ENCODE measurements at regions not wholly inside any gene's neighbourhood (a gene's known extent, or its start where the extent isn't known, plus 50 kb on each side); places are given as distances from the start of the nearest gene placed in this dataset.

- no CpG with 5 or more reads among the region's 8 CpGs for WGBS, 2 experiments (ENCODE audit: extremely low coverage in 2 of 2, insufficient read length in 1 of 2)
- H3K56ac ChIP-seq (ENCODE audit: extremely low read depth, insufficient read depth, low read length): no peak overlapping the region
- H2AK5ac ChIP-seq (ENCODE audit: low read depth, low read length): no peak overlapping the region
- H3K9ac ChIP-seq (ENCODE audit: low read depth, low read length): no peak overlapping the region
- H3K27ac ChIP-seq (ENCODE audit: insufficient read depth, low read length): no peak overlapping the region
- no peak for ATAC-seq (ENCODE audit: low read depth)
- no peak overlapping the region for H2BK5ac ChIP-seq (ENCODE audit: low read depth, low read length, poor library complexity, severe bottlenecking)
- no peak overlapping the region for H3K4me2 ChIP-seq (ENCODE audit: low read depth, low read length)
- no peak overlapping the region for H2AFZ ChIP-seq (replicated peaks; ENCODE audit: low read length, poor library complexity)
- BruUV-seq (replicated peaks): no TSS peak
- TF ChIP-seq, protein P1, sequence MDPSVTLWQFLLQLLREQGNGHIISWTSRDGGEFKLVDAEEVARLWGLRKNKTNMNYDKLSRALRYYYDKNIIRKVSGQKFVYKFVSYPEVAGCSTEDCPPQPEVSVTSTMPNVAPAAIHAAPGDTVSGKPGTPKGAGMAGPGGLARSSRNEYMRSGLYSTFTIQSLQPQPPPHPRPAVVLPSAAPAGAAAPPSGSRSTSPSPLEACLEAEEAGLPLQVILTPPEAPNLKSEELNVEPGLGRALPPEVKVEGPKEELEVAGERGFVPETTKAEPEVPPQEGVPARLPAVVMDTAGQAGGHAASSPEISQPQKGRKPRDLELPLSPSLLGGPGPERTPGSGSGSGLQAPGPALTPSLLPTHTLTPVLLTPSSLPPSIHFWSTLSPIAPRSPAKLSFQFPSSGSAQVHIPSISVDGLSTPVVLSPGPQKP (IDR thresholded peaks at IDR 0.05; ENCODE audit: borderline replicate concordance, low read depth, low read length): no peak
- no peak for TF ChIP-seq RAD21 (IDR thresholded peaks at IDR 0.05; ENCODE audit: low read length)
- no peak for TF ChIP-seq FOS (IDR thresholded peaks at IDR 0.05; ENCODE audit: low read depth, low read length)
- TF ChIP-seq MAFK (IDR thresholded peaks at IDR 0.05; ENCODE audit: low read depth, low read length): no peak
- TF ChIP-seq NFE2L2 (IDR thresholded peaks at IDR 0.05; ENCODE audit: low read depth, low read length): no peak
- no peaks in the 10 kb centered on the region for H4K20me1 ChIP-seq (ENCODE audit: insufficient read depth, low read length)
- H2AK9ac ChIP-seq (replicated peaks; ENCODE audit: low read depth, low read length, poor library complexity): no peak overlapping the region
- no peak overlapping the region for H4K5ac ChIP-seq (ENCODE audit: low read depth, low read length)
- H3K27me3 ChIP-seq (ENCODE audit: control insufficient read depth, insufficient read depth, low read length): no peaks in the 10 kb centered on the region
- no peak overlapping the region for H3K18ac ChIP-seq (ENCODE audit: low read depth, low read length)
- intact Hi-C loops (cut with micrococcal nuclease): no loop called here
- no peaks in the 10 kb centered on the region for H3K4me1 ChIP-seq (ENCODE audit: control insufficient read depth, insufficient read depth, low read length)
- no peak overlapping the region for H3K23ac ChIP-seq (ENCODE audit: low read depth, low read length)
- DNase-seq: no peak
- no peak overlapping the region for H3K4me3 ChIP-seq (ENCODE audit: insufficient read depth, low read depth, low read length)
- ChIA-PET POLR2A (ENCODE audit: unreplicated experiment) (no interaction called here), CTCF (no interaction called here)
- H3K36me3 ChIP-seq (ENCODE audit: control insufficient read depth, insufficient read depth, low read length): no peaks in the 10 kb centered on the region
- no peak overlapping the region for H3K4ac ChIP-seq (ENCODE audit: low read depth, low read length)
- in situ Hi-C loops (cut with MboI; ENCODE audit: low sequenced_read_pairs): no loop called here
- no peak overlapping the region for H4K91ac ChIP-seq (ENCODE audit: insufficient read depth, low read depth, low read length)
- no peaks in the 10 kb centered on the region for H3K79me1 ChIP-seq (ENCODE audit: low read depth in 1 of 2, low read length in 2 of 2)
- H2BK15ac ChIP-seq (ENCODE audit: low read depth, low read length): no peak overlapping the region
- dilution Hi-C loops (cut with HindIII; ENCODE audit: low sequenced_read_pairs, unreplicated experiment): no loop called here
- no peak overlapping the region for H3K14ac ChIP-seq (replicated peaks; ENCODE audit: low read depth, low read length)
- no peak overlapping the region for H2BK20ac ChIP-seq (ENCODE audit: low read depth, low read length)
- H3K9me3 ChIP-seq (ENCODE audit: control insufficient read depth, insufficient read depth, low read length): peaks cover 39% of the 10 kb centered on the region
- no peaks in the 10 kb centered on the region for H3K9me1 ChIP-seq (ENCODE audit: insufficient read depth, low read length)
- H2BK120ac ChIP-seq (ENCODE audit: low read depth, low read length): no peak overlapping the region
- no peak overlapping the region for H4K8ac ChIP-seq (ENCODE audit: low read depth in 2 of 2, low read length in 2 of 2)
Measured at GRCh38 chr1:4068076-4068475, 168.0 kb upstream of the C1orf174 start.
